ENCODE measurements at regions not wholly inside any gene's neighbourhood (a gene's known extent, or its start where the extent isn't known, plus 50 kb on each side); places are given as distances from the start of the nearest gene placed in this dataset.

DNA sequence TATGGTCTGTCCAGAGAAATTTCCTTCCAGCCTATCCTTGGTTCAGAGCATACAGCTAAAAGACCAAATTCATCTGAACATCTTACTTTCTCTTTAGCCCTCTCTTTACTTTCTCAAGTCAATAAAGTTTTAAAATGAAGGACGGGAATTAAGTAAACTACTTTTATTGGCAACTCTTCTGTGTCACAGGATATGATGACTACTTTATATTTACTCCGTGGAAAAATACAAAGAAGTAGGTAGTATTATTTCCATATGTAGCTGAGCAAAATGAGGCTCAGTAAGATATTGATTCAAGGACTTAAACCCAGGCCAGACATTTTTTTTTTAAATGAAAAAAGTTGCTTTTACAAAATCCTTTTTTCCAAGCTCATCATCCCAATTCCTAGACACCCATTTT, 151.2 kb upstream of the DPYD start:
- ChIA-PET POLR2A (no interaction called here), CTCF (interaction anchor here (0.8 to 1.3 kb wide), 2 partner anchors 10 to 25 kb away, joined by 3 read pairs; no protein-coding TSS in a partner anchor), RAD21 (ENCODE audit: unreplicated experiment) (no interaction called here), SMC1A (ENCODE audit: uncharacterized antibody, unreplicated experiment) (no interaction called here)
- ATAC-seq (no peak), DNase-seq (ENCODE audit: low read depth, low spot score) (no peak), FAIRE-seq (no peak)
- in situ Hi-C loops (cut with MboI) (no loop called here), intact Hi-C loops (cut with micrococcal nuclease; ENCODE audit: unreplicated experiment) (no loop called here)
- Histone ChIP-seq H3K4me1 (ENCODE audit: control insufficient read depth, insufficient read depth, low read length) (no peaks in the 10 kb centered on the region), H3K9me3 (replicated peaks; ENCODE audit: control insufficient read depth, insufficient read depth, low read length) (no peaks in the 10 kb centered on the region), H3K4me3 (no peak overlapping the region), H2AFZ (ENCODE audit: control insufficient read depth, low read depth, low read length) (no peak overlapping the region), H3K27ac (ENCODE audit: control insufficient read depth, insufficient read depth) (no peak overlapping the region), H4K20me1 (ENCODE audit: control insufficient read depth, insufficient read depth) (no peaks in the 10 kb centered on the region), H3K27me3 (replicated peaks in 1 of 2; ENCODE audit: control insufficient read depth in 2 of 2, insufficient read depth in 2 of 2, low read length in 1 of 2) (no peaks in the 10 kb centered on the region), H3K79me2 (ENCODE audit: control insufficient read depth, insufficient read depth, low read length) (no peaks in the 10 kb centered on the region), H3K9ac (ENCODE audit: control insufficient read depth, insufficient read depth, low read length) (no peak overlapping the region), H3K36me3 (ENCODE audit: control insufficient read depth in 2 of 2, insufficient read depth in 2 of 2, low read length in 1 of 2) (no peaks in the 10 kb centered on the region), H3K4me2 (ENCODE audit: control insufficient read depth, insufficient read depth) (no peak overlapping the region)
- WGBS (ENCODE audit: insufficient coverage, insufficient replicate concordance, low lambda C conversion rate, missing lambda C conversion rate) = 0% methylated on average over 2 of the region's 2 CpGs
- BruUV-seq (replicated peaks) = no TSS peak
- TF ChIP-seq CBX5 (IDR thresholded peaks at IDR 0.05; ENCODE audit: low read depth) = no peak
- TF ChIP-seq MEF2A (IDR thresholded peaks at IDR 0.05; ENCODE audit: insufficient read depth, low read depth, low read length) = no peak
- TF ChIP-seq SREBF2 (IDR thresholded peaks at IDR 0.05; ENCODE audit: low read length) = no peak
- TF ChIP-seq, protein P1, sequence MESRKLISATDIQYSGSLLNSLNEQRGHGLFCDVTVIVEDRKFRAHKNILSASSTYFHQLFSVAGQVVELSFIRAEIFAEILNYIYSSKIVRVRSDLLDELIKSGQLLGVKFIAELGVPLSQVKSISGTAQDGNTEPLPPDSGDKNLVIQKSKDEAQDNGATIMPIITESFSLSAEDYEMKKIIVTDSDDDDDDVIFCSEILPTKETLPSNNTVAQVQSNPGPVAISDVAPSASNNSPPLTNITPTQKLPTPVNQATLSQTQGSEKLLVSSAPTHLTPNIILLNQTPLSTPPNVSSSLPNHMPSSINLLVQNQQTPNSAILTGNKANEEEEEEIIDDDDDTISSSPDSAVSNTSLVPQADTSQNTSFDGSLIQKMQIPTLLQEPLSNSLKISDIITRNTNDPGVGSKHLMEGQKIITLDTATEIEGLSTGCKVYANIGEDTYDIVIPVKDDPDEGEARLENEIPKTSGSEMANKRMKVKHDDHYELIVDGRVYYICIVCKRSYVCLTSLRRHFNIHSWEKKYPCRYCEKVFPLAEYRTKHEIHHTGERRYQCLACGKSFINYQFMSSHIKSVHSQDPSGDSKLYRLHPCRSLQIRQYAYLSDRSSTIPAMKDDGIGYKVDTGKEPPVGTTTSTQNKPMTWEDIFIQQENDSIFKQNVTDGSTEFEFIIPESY (IDR thresholded peaks at IDR 0.05) = no peak
- no peak for TF ChIP-seq JUNB (IDR thresholded peaks at IDR 0.05)
- TF ChIP-seq MYB (IDR thresholded peaks at IDR 0.05; ENCODE audit: borderline replicate concordance, low read depth, low read length) = no peak
- no peak for TF ChIP-seq RUNX3 (IDR thresholded peaks at IDR 0.05; ENCODE audit: low read length)
- TF ChIP-seq, protein P2, sequence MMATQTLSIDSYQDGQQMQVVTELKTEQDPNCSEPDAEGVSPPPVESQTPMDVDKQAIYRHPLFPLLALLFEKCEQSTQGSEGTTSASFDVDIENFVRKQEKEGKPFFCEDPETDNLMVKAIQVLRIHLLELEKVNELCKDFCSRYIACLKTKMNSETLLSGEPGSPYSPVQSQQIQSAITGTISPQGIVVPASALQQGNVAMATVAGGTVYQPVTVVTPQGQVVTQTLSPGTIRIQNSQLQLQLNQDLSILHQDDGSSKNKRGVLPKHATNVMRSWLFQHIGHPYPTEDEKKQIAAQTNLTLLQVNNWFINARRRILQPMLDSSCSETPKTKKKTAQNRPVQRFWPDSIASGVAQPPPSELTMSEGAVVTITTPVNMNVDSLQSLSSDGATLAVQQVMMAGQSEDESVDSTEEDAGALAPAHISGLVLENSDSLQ (IDR thresholded peaks at IDR 0.05) = no peak
- TF ChIP-seq POLR2A (IDR thresholded peaks at IDR 0.05; ENCODE audit: low read depth, low read length) = no peak
- TF ChIP-seq FOXM1 (IDR thresholded peaks at IDR 0.05; ENCODE audit: low read depth, low read length) = no peak
- TF ChIP-seq, protein P3, sequence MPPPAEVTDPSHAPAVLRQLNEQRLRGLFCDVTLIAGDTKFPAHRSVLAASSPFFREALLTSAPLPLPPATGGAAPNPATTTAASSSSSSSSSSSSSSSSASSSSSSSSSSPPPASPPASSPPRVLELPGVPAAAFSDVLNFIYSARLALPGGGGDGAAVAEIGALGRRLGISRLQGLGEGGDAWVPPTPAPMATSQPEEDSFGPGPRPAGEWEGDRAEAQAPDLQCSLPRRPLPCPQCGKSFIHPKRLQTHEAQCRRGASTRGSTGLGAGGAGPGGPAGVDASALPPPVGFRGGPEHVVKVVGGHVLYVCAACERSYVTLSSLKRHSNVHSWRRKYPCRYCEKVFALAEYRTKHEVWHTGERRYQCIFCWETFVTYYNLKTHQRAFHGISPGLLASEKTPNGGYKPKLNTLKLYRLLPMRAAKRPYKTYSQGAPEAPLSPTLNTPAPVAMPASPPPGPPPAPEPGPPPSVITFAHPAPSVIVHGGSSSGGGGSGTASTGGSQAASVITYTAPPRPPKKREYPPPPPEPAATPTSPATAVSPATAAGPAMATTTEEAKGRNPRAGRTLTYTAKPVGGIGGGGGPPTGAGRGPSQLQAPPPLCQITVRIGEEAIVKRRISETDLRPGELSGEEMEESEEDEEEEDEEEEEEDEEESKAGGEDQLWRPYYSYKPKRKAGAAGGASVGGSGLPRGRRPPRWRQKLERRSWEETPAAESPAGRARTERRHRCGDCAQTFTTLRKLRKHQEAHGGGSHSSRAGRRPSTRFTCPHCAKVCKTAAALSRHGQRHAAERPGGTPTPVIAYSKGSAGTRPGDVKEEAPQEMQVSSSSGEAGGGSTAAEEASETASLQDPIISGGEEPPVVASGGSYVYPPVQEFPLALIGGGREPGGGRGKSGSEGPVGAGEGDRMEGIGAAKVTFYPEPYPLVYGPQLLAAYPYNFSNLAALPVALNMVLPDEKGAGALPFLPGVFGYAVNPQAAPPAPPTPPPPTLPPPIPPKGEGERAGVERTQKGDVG (CRISPR knock-in tag; IDR thresholded peaks at IDR 0.05) = no peak
- TF ChIP-seq ETV6 (conservative IDR thresholded peaks at IDR 0.05 in 1 of 2, IDR thresholded peaks at IDR 0.05 in 1 of 2; ENCODE audit: borderline replicate concordance in 1 of 2, low read depth in 1 of 2) = no peak
- TF ChIP-seq CBX3 (IDR thresholded peaks at IDR 0.05; ENCODE audit: borderline replicate concordance, low read depth) = no peak
- no peak for TF ChIP-seq RELA (IDR thresholded peaks at IDR 0.05; ENCODE audit: borderline replicate concordance, partially characterized antibody)
- no peak for TF ChIP-seq GATAD2B (conservative IDR thresholded peaks at IDR 0.05; ENCODE audit: low read depth)
- TF ChIP-seq WRNIP1 (IDR thresholded peaks at IDR 0.05; ENCODE audit: borderline replicate concordance, low read depth, low read length) = no peak
- TF ChIP-seq, protein P4, sequence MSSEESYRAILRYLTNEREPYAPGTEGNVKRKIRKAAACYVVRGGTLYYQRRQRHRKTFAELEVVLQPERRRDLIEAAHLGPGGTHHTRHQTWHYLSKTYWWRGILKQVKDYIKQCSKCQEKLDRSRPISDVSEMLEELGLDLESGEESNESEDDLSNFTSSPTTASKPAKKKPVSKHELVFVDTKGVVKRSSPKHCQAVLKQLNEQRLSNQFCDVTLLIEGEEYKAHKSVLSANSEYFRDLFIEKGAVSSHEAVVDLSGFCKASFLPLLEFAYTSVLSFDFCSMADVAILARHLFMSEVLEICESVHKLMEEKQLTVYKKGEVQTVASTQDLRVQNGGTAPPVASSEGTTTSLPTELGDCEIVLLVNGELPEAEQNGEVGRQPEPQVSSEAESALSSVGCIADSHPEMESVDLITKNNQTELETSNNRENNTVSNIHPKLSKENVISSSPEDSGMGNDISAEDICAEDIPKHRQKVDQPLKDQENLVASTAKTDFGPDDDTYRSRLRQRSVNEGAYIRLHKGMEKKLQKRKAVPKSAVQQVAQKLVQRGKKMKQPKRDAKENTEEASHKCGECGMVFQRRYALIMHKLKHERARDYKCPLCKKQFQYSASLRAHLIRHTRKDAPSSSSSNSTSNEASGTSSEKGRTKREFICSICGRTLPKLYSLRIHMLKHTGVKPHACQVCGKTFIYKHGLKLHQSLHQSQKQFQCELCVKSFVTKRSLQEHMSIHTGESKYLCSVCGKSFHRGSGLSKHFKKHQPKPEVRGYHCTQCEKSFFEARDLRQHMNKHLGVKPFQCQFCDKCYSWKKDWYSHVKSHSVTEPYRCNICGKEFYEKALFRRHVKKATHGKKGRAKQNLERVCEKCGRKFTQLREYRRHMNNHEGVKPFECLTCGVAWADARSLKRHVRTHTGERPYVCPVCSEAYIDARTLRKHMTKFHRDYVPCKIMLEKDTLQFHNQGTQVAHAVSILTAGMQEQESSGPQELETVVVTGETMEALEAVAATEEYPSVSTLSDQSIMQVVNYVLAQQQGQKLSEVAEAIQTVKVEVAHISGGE (CRISPR knock-in tag; IDR thresholded peaks at IDR 0.05) = no peak

Data from GM12878 (cell line).